ENCODE measurements at regions not wholly inside any gene's neighbourhood (a gene's known extent, or its start where the extent isn't known, plus 50 kb on each side); places are given as distances from the start of the nearest gene placed in this dataset.

- DNase-seq (ENCODE audit: low spot score), result no peak
Observed at GRCh38 chr3:72322264-72322976, 525.8 kb downstream of the SHQ1 start.

- DNase-seq (ENCODE audit: low spot score), result no peak
Observed at GRCh38 chr3:72320955-72321303, 527.3 kb downstream of the SHQ1 start.

GRCh38 chr3:72320095-72320954, 527.9 kb downstream of the SHQ1 start:
- DNase-seq (ENCODE audit: low spot score), result no peak

- no peak for DNase-seq (ENCODE audit: low spot score)
Observed at GRCh38 chr3:72319194-72320094, 528.8 kb downstream of the SHQ1 start.

GRCh38 chr3:72318504-72319193, 529.6 kb downstream of the SHQ1 start:
- DNase-seq (ENCODE audit: low spot score), result no peak

GRCh38 chr3:72317491-72317890, 530.8 kb downstream of the SHQ1 start:
- no peak for DNase-seq (ENCODE audit: low spot score)

GRCh38 chr3:72316501-72317279, 531.6 kb downstream of the SHQ1 start:
- DNase-seq (ENCODE audit: low spot score), result no peak

- DNase-seq (ENCODE audit: low spot score), result no peak
Observed at GRCh38 chr3:72313308-72313707, 528.4 kb upstream of the PROK2 start.

- no peak for DNase-seq (ENCODE audit: low spot score)
Observed at GRCh38 chr3:72312339-72312738, 527.4 kb upstream of the PROK2 start.

- DNase-seq (ENCODE audit: low spot score), result no peak
Observed at GRCh38 chr3:72311425-72311824, 526.5 kb upstream of the PROK2 start.

- DNase-seq (ENCODE audit: low spot score), result peak; percentile 81
Observed at GRCh38 chr3:72310419-72311380, 525.8 kb upstream of the PROK2 start.

GRCh38 chr3:72309661-72310418, 524.9 kb upstream of the PROK2 start:
- DNase-seq (ENCODE audit: low spot score), result peak; percentile 21

- no peak for DNase-seq (ENCODE audit: low spot score)
Observed at GRCh38 chr3:72308641-72309040, 523.7 kb upstream of the PROK2 start.

- no peak for DNase-seq (ENCODE audit: low spot score)
Observed at GRCh38 chr3:72307438-72308115, 522.6 kb upstream of the PROK2 start.

- DNase-seq (ENCODE audit: low spot score), result no peak
Observed at GRCh38 chr3:72306800-72307341, 521.9 kb upstream of the PROK2 start.

GRCh38 chr3:72303926-72304325, 519.0 kb upstream of the PROK2 start:
- no peak for DNase-seq (ENCODE audit: low spot score)

- DNase-seq (ENCODE audit: low spot score), result no peak
Observed at GRCh38 chr3:72301779-72302178, 516.8 kb upstream of the PROK2 start.

- DNase-seq (ENCODE audit: low spot score), result no peak
Observed at GRCh38 chr3:72300621-72301020, 515.7 kb upstream of the PROK2 start.
